Activated CD8-positive, alpha-beta T cell treated with anti-CD3 and anti-CD28 coated beads for 36 hours (primary cell): ENCODE measurements at regions not wholly inside any gene's neighbourhood (a gene's known extent, or its start where the extent isn't known, plus 50 kb on each side); places are given as distances from the start of the nearest gene placed in this dataset.

ENCODE experiments used
- ATAC-seq: fragments of 200-7000 bp; cut with Tn5 transposase; one replicate; pipeline ENCODE4 v1.10.0; 2021; ENCODE audit warnings: mild to moderate bottlenecking, moderate library complexity
- CTCF ChIA-PET: fragments of 350-600 bp; sonication (Branson Sonifier 250); formaldehyde crosslinking; loops from one replicate; lab custom pipeline; 2021; ENCODE audit warnings: antibody characterized with exemption; lab: Charles Lee
- POLR2A ChIA-PET: fragments of 350-600 bp; sonication (Branson Sonifier 250); formaldehyde crosslinking; loops from one replicate; lab custom pipeline; 2021; ENCODE audit warnings: antibody characterized with exemption; lab: Charles Lee
- DNase-seq: peaks from one replicate; pipeline ENCODE4 v3.0.0-alpha.2; 2020
- H3K27ac Mint-ChIP-seq: one replicate; pipeline ENCODE4 v1.8.0; 2021; ENCODE audit warnings: mild to moderate bottlenecking, mixed read lengths
- H3K27me3 Mint-ChIP-seq: one replicate; pipeline ENCODE4 v1.8.0; 2021; ENCODE audit warnings: mixed read lengths
- H3K36me3 Mint-ChIP-seq: one replicate; pipeline ENCODE4 v1.8.0; 2021; ENCODE audit warnings: low read depth, mixed read lengths
- H3K4me1 Mint-ChIP-seq: one replicate; pipeline ENCODE4 v1.8.0; 2021; ENCODE audit warnings: low read depth, mixed read lengths
- H3K4me3 Mint-ChIP-seq: one replicate; pipeline ENCODE4 v1.8.0; 2021; ENCODE audit warnings: mild to moderate bottlenecking, moderate library complexity, mixed read lengths
- H3K9me3 Mint-ChIP-seq: one replicate; pipeline ENCODE4 v1.8.0; 2021; ENCODE audit warnings: mixed read lengths
- intact Hi-C: fragments of 100-400 bp; cut with micrococcal nuclease; formaldehyde crosslinking; loops from one replicate; pipeline ENCODE4 v1.10.0; 2022
- TF ChIP-seq, protein P1 (sequence below): fragments of 200-600 bp; IDR thresholded peaks from one replicate; pipeline ENCODE4 v1.8.0; 2022; ENCODE audit warnings: antibody characterized with exemption, mild to moderate bottlenecking

GRCh38 chr2:221817878-221818277, 245.8 kb upstream of the EPHA4 start:
- no peak overlapping the region for H3K27ac Mint-ChIP-seq
- ATAC-seq = no peak
- DNase-seq = no peak
- no peak overlapping the region for H3K4me3 Mint-ChIP-seq
- CTCF ChIA-PET = no interaction called here
- H3K9me3 Mint-ChIP-seq = peaks cover 2% of the 10 kb centered on the region
- no peaks in the 10 kb centered on the region for H3K4me1 Mint-ChIP-seq
- POLR2A ChIA-PET = no interaction called here
- intact Hi-C loops = no loop called here
- H3K36me3 Mint-ChIP-seq = no peaks in the 10 kb centered on the region
- TF ChIP-seq, protein P1, sequence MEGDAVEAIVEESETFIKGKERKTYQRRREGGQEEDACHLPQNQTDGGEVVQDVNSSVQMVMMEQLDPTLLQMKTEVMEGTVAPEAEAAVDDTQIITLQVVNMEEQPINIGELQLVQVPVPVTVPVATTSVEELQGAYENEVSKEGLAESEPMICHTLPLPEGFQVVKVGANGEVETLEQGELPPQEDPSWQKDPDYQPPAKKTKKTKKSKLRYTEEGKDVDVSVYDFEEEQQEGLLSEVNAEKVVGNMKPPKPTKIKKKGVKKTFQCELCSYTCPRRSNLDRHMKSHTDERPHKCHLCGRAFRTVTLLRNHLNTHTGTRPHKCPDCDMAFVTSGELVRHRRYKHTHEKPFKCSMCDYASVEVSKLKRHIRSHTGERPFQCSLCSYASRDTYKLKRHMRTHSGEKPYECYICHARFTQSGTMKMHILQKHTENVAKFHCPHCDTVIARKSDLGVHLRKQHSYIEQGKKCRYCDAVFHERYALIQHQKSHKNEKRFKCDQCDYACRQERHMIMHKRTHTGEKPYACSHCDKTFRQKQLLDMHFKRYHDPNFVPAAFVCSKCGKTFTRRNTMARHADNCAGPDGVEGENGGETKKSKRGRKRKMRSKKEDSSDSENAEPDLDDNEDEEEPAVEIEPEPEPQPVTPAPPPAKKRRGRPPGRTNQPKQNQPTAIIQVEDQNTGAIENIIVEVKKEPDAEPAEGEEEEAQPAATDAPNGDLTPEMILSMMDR = no peak
- H3K27me3 Mint-ChIP-seq = no peaks in the 10 kb centered on the region

GRCh38 chr2:221817052-221817451, 244.9 kb upstream of the EPHA4 start:
- TF ChIP-seq, protein P1 = no peak
- Mint-ChIP-seq H3K36me3 (no peaks in the 10 kb centered on the region), H3K9me3 (peaks cover 2% of the 10 kb centered on the region), H3K27ac (no peak overlapping the region), H3K4me1 (no peaks in the 10 kb centered on the region), H3K27me3 (no peaks in the 10 kb centered on the region), H3K4me3 (no peak overlapping the region)
- ChIA-PET POLR2A (no interaction called here), CTCF (no interaction called here)
- intact Hi-C loops = no loop called here
- no peak for DNase-seq
- ATAC-seq = no peak

GRCh38 chr2:221816566-221816965, 244.5 kb upstream of the EPHA4 start:
- Mint-ChIP-seq H3K4me1 (no peaks in the 10 kb centered on the region), H3K27ac (no peak overlapping the region), H3K36me3 (no peaks in the 10 kb centered on the region), H3K27me3 (no peaks in the 10 kb centered on the region), H3K9me3 (peaks cover 2% of the 10 kb centered on the region), H3K4me3 (no peak overlapping the region)
- TF ChIP-seq, protein P1 = no peak
- DNase-seq (no peak), ATAC-seq (no peak)
- ChIA-PET CTCF (no interaction called here), POLR2A (no interaction called here)
- intact Hi-C loops = no loop called here

- CTCF ChIA-PET = no interaction called here
- ATAC-seq = no peak
- TF ChIP-seq, protein P1 = no peak
- no peak for DNase-seq
- no peak overlapping the region for H3K27ac Mint-ChIP-seq
- no peaks in the 10 kb centered on the region for H3K36me3 Mint-ChIP-seq
- no peaks in the 10 kb centered on the region for H3K27me3 Mint-ChIP-seq
- no peaks in the 10 kb centered on the region for H3K4me1 Mint-ChIP-seq
- POLR2A ChIA-PET = no interaction called here
- peaks cover 2% of the 10 kb centered on the region for H3K9me3 Mint-ChIP-seq
- H3K4me3 Mint-ChIP-seq = no peak overlapping the region
- intact Hi-C loops = no loop called here
These were observed 238.5 kb upstream of the EPHA4 start for GRCh38 chr2:221810650-221811049.

DNA sequence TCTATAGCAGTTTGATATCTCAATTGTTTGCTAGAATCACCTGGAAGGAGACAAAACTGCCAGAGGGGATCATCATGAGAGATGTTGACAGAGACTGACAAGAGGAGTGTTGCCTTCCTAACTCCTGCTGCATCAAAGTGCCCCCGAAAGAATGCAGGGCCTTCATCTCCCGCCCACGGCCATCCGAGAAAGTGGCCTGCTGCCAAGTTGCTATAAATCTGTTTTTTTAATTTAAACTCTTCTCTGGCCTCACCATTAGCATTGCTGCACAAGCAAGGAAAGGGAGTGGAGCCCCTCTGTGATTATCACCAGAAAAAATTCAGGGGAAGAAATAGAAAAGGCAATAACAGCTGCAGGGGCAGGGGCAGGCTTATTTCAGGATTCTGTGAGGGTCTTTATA, 238.1 kb upstream of the EPHA4 start:
- Mint-ChIP-seq H3K4me3 (no peak overlapping the region), H3K27me3 (no peaks in the 10 kb centered on the region), H3K9me3 (peaks cover 2% of the 10 kb centered on the region), H3K36me3 (no peaks in the 10 kb centered on the region), H3K4me1 (no peaks in the 10 kb centered on the region), H3K27ac (no peak overlapping the region)
- TF ChIP-seq, protein P1 = no peak
- POLR2A ChIA-PET = no interaction called here
- no peak for DNase-seq
- CTCF ChIA-PET = no interaction called here
- intact Hi-C loops = no loop called here
- ATAC-seq = no peak
